DMS53 treated with DMSO at 0.1 percent for 48 hours (cell line): ENCODE measurements at regions not wholly inside any gene's neighbourhood (a gene's known extent, or its start where the extent isn't known, plus 50 kb on each side); places are given as distances from the start of the nearest gene placed in this dataset.
"Not testable (repeated sequence)": the region's sequence is repeated elsewhere in the genome, so short reads cannot be mapped to it uniquely, and the experiment has no call there.

Experiments used
- DNase-seq: peaks from one replicate; lab custom pipeline; 2025; ENCODE audit not compliant: unreplicated experiment; lab: John Stamatoyannopoulos, UW

DNA sequence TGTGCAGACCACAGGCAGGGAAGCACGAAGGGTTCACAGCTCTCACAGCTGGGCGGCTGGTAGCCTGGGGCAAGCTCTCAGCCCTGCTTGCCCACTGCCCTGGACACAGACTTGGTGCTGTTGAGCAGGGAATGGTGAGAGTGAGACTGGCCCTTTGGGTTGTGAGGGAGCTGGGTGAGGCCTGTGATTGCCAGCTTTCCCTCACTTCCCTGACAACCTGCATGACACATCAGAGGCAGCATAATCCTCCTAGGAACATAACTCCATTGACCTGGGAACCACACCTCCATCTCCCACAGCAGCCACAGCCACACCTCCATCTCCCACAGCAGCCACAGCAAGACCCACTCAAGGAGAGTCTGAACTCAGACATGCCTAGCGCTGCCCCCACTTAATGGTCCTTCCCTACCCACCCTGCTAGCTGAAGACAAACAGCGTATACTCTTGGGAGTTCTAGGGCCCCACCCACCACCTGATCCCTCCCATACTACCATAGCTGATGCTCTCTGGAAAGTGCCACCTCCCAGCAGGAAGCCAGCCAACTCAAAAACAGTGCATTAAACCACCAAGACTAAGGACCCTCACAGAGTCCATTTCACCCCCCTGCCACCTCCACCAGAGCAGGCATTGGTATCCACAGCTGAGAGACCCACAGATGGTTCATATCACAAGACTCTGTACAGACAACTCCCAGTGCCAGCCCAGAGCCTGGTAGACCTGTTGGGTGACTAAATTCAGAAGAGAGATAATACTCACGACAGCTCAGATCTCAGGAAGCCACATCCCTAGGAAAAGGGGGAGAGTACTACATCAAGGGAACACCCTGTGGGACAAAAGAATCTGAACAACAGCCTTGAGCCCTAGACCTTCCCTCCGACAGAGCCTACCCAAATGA lies 60.2 kb upstream of the PRSS3 start:
- not testable (repeated sequence) for DNase-seq

GRCh38 chr9:33737811-33738606 lies 57.4 kb upstream of the PRSS3 start:
- DNase-seq = peak; percentile 19

DNA sequence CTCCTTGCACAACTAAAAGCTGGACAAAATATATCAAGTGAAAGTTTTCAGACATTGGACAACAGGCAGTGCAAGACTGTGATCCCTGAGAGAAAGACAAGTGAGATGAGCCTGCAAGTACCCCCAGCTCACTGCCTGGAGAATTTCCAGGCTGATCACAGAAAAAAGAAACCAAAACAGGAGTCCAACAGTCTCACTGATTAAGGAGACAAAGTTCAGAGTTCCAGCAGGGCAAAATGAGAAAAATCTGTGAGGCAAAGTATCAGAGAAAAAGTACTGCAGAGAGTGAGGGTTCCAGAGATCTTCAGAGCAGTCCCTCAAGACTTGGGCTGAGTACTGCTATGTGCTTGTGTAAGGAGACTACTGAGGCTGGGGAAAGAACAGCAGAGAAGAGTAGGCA lies 56.0 kb upstream of the PRSS3 start:
- no peak for DNase-seq

DNA sequence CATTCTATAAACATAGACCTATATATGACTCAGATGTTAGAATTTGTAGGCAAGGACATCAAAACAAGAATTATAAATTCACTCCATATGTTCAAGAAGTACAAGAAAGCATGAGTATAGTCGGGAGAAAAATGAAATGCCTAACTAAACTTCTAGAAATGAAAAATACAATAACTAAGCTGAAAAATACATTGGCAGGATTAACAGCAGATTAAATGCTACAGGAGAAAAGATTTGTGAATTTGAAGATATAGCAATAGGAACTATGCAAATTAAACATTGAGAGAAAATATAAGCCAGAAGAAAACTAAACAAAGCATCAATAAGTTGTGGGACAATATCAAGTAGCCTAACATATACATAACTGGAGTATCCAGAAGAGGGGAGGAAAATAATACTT lies 55.3 kb upstream of the PRSS3 start:
- no peak for DNase-seq

GRCh38 chr9:33740958-33741357 lies 54.4 kb upstream of the PRSS3 start:
- not testable (repeated sequence) for DNase-seq

GRCh38 chr9:33742051-33742450 lies 53.3 kb upstream of the PRSS3 start:
- no peak for DNase-seq

DNA sequence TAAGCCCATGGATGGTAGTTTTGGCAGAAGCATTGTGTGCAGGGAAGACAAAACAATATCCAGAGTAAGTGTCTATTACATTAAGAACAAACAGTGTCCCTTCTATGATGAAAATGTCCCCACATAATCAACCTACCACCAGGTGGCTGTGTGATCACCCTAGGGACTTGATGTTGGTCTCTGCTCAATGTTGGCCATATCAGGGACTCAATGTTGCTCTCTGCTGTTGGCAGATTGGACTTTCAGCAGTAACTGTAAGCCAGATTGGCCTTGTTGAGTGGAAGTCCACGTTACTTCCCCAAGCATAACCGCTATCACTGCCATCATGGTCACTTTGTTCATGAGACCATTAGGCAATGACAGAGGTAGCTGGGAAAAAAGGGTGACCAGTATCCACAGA lies 52.8 kb upstream of the PRSS3 start:
- no peak for DNase-seq
